Loucy (cell line): ENCODE measurements at regions not wholly inside any gene's neighbourhood (a gene's known extent, or its start where the extent isn't known, plus 50 kb on each side); places are given as distances from the start of the nearest gene placed in this dataset.

Source experiments
- H2AFZ ChIP-seq: fragments of 200-600 bp; sonication (generic); 2 replicates; pipeline ENCODE4 v1.6.0; 2016; ENCODE audit warnings: antibody characterized with exemption, mild to moderate bottlenecking, low read length, moderate library complexity
- H3F3A ChIP-seq: fragments of 200-600 bp; 2 replicates; pipeline ENCODE4 v1.6.0; 2016; ENCODE audit warnings: antibody characterized with exemption, low read depth, mild to moderate bottlenecking
- H3K27me3 ChIP-seq: fragments of 200-600 bp; sonication (generic); 2 replicates; pipeline ENCODE4 v1.6.1; 2014; ENCODE audit warnings: low read length, mild to moderate bottlenecking; ENCODE audit not compliant: insufficient read depth, poor library complexity, severe bottlenecking
- H3K36me3 ChIP-seq: fragments of 200-600 bp; sonication (generic); 2 replicates; pipeline ENCODE4 v1.6.1; 2016; ENCODE audit warnings: low read length; ENCODE audit not compliant: insufficient read depth
- H3K4me1 ChIP-seq: fragments of 200-600 bp; sonication (generic); 2 replicates; pipeline ENCODE4 v1.5.1; 2014; ENCODE audit warnings: low read length, mild to moderate bottlenecking; ENCODE audit not compliant: insufficient read depth, poor library complexity, severe bottlenecking
- H3K4me2 ChIP-seq: fragments of 200-600 bp; sonication (generic); 2 replicates; pipeline ENCODE4 v1.6.0; 2014; ENCODE audit warnings: antibody characterized with exemption, low read length, low read depth, mild to moderate bottlenecking; ENCODE audit not compliant: poor library complexity, severe bottlenecking
- H3K4me3 ChIP-seq: fragments of 200-600 bp; sonication (generic); 2 replicates; pipeline ENCODE4 v1.5.1; 2014; ENCODE audit warnings: low read length, mild to moderate bottlenecking, mixed read lengths; ENCODE audit not compliant: poor library complexity, severe bottlenecking
- H3K79me2 ChIP-seq: fragments of 200-600 bp; sonication (generic); 2 replicates; pipeline ENCODE4 v1.6.1; 2014; ENCODE audit warnings: low read length; ENCODE audit not compliant: insufficient read depth
- H3K9ac ChIP-seq: fragments of 200-600 bp; sonication (generic); 2 replicates; pipeline ENCODE4 v1.6.0; 2014; ENCODE audit warnings: mild to moderate bottlenecking, low read depth, low read length, moderate library complexity; ENCODE audit not compliant: poor library complexity, severe bottlenecking
- H3K9me2 ChIP-seq: fragments of 200-600 bp; sonication (generic); replicated peaks from 2 replicates; pipeline ENCODE4 v1.6.1; 2016; ENCODE audit warnings: low read depth, low read length, mixed read lengths
- H3K9me3 ChIP-seq: fragments of 200-600 bp; sonication (generic); 2 replicates; pipeline ENCODE4 v1.6.1; 2014; ENCODE audit warnings: mild to moderate bottlenecking, antibody characterized with exemption, low read length, low read depth; ENCODE audit not compliant: insufficient read depth
- H4K20me1 ChIP-seq: fragments of 200-600 bp; sonication (generic); 2 replicates; pipeline ENCODE4 v1.6.0; 2014; ENCODE audit warnings: antibody characterized with exemption, low read length, mild to moderate bottlenecking; ENCODE audit not compliant: insufficient read depth, poor library complexity, severe bottlenecking
- EZH2phosphoT487 ChIP-seq: fragments of 200-600 bp; IDR thresholded peaks from 2 replicates; pipeline ENCODE4 v1.6.1; 2018; ENCODE audit warnings: antibody characterized with exemption, mild to moderate bottlenecking, moderate library complexity, borderline replicate concordance
- TF ChIP-seq, protein P1 (sequence below): fragments of 200-600 bp; sonication (generic); conservative IDR thresholded peaks from 2 replicates; pipeline ENCODE4 v1.5.1; 2014; ENCODE audit warnings: mild to moderate bottlenecking, antibody characterized with exemption, low read length

DNA sequence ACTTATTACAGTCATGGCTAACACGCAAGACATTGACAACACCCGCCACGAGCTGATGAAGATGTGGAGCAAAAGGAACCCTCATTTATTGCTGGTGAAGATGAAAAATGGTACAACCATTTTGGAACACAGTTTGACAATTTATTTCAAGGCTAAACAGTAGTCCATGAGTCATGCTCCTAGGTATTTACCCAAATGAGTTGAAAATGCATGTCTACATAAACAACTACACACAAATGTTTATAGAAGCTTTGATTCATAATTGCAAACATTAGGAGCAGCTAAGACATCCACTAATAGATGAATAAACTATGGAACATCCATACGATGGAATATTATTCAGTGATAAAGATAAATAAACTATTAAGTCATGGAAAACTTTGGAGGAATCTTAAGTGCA is 580.1 kb downstream of the RAPGEF2 start:
- Histone ChIP-seq H2AFZ (no peak overlapping the region), H3K27me3 (no peaks in the 10 kb centered on the region), H4K20me1 (no peaks in the 10 kb centered on the region), H3K4me1 (no peaks in the 10 kb centered on the region), H3K79me2 (no peaks in the 10 kb centered on the region), H3K9me2 (no peaks in the 10 kb centered on the region), H3K4me3 (no peak overlapping the region), H3F3A (no peaks in the 10 kb centered on the region), H3K4me2 (no peak overlapping the region), H3K9me3 (no peaks in the 10 kb centered on the region), H3K9ac (no peak overlapping the region), H3K36me3 (no peaks in the 10 kb centered on the region)
- TF ChIP-seq, protein P1, sequence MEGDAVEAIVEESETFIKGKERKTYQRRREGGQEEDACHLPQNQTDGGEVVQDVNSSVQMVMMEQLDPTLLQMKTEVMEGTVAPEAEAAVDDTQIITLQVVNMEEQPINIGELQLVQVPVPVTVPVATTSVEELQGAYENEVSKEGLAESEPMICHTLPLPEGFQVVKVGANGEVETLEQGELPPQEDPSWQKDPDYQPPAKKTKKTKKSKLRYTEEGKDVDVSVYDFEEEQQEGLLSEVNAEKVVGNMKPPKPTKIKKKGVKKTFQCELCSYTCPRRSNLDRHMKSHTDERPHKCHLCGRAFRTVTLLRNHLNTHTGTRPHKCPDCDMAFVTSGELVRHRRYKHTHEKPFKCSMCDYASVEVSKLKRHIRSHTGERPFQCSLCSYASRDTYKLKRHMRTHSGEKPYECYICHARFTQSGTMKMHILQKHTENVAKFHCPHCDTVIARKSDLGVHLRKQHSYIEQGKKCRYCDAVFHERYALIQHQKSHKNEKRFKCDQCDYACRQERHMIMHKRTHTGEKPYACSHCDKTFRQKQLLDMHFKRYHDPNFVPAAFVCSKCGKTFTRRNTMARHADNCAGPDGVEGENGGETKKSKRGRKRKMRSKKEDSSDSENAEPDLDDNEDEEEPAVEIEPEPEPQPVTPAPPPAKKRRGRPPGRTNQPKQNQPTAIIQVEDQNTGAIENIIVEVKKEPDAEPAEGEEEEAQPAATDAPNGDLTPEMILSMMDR, result no peak
- TF ChIP-seq EZH2phosphoT487, result no peak

DNA sequence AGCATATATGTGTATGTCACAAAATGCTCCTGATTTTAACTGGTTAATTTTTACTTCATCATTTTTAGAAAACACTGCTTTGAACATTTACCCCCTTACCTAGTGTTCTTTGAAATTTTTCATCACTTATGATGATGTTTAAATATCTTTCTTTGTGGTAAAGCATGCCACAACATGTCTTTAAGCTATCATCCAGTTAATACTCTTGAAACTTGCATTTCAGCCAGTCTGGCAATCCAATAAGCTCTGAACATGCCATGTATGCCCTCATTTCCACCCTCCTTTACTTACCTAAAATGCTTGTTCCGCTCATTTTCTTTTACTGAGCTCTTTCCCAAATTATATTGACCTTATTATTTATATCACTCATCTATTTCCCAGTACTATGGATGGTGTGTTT is 581.2 kb downstream of the RAPGEF2 start:
- no peaks in the 10 kb centered on the region for H3F3A ChIP-seq
- H3K9me3 ChIP-seq, result no peaks in the 10 kb centered on the region
- H3K4me1 ChIP-seq, result no peaks in the 10 kb centered on the region

DNA sequence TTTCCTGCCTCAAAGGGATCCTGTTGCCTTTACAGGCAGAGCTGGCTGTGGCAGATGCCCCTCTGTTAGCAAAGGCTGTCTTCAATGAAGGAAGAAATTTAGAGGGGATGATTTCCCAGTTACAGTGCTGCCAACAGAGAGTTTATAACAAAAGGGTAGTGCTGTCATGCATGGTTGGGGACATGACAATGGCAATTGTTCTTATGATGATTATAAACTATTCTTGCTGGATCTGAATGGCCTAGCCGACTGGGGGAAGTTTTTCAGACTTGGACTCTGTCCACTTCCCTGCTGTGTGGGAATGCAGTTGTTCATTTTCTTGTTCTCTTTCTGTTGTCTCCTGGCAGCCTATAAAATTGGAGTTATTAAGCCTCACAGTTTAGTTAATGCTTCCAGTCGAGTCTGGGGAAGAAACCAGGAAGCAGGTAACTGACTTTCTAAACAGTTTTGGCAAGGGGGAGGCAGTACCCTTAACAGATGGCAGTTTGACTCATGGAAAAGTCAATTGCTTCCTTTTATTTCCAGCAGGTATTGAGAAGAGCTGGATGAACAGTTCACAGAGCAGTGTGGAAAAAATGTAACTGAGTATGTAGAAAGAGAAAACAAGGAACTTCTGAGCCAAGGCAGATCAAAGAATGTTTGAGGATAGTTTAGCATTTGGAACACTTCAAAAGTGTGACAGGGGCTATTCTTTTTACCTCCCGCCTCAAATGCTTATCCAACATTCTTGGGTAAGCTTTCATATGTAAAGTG is 582.6 kb downstream of the RAPGEF2 start:
- H3K9me3 ChIP-seq, result no peaks in the 10 kb centered on the region
- no peaks in the 10 kb centered on the region for H3K4me1 ChIP-seq
- H3F3A ChIP-seq, result no peaks in the 10 kb centered on the region
- no peak overlapping the region for H3K4me3 ChIP-seq
- H3K36me3 ChIP-seq, result no peaks in the 10 kb centered on the region
- H4K20me1 ChIP-seq, result no peaks in the 10 kb centered on the region
- H3K27me3 ChIP-seq, result no peaks in the 10 kb centered on the region
- no peak overlapping the region for H3K9ac ChIP-seq
- H3K79me2 ChIP-seq, result no peaks in the 10 kb centered on the region
- TF ChIP-seq, protein P1, result no peak
- TF ChIP-seq EZH2phosphoT487, result no peak
- H3K4me2 ChIP-seq, result no peak overlapping the region
- H3K9me2 ChIP-seq, result no peaks in the 10 kb centered on the region
- H2AFZ ChIP-seq, result no peak overlapping the region

More for the DNA sequence above, 581.2 kb downstream of the RAPGEF2 start:
- H4K20me1 ChIP-seq, result no peaks in the 10 kb centered on the region
- no peak for TF ChIP-seq EZH2phosphoT487
- TF ChIP-seq, protein P1, result no peak
- no peaks in the 10 kb centered on the region for H3K79me2 ChIP-seq
- H3K9me2 ChIP-seq, result no peaks in the 10 kb centered on the region
- H2AFZ ChIP-seq, result no peak overlapping the region
- H3K36me3 ChIP-seq, result no peaks in the 10 kb centered on the region
- no peak overlapping the region for H3K4me2 ChIP-seq
- no peak overlapping the region for H3K9ac ChIP-seq
- no peak overlapping the region for H3K4me3 ChIP-seq
- H3K27me3 ChIP-seq, result no peaks in the 10 kb centered on the region
